Gastroesophageal sphincter (tissue), 4 donors: ENCODE measurements at regions not wholly inside any gene's neighbourhood (a gene's known extent, or its start where the extent isn't known, plus 50 kb on each side); places are given as distances from the start of the nearest gene placed in this dataset.
"Not testable (repeated sequence)": the region's sequence is repeated elsewhere in the genome, so short reads cannot be mapped to it uniquely, and the experiment has no call there.

Experiments
- ATAC-seq: fragments of 150-250 bp; one replicate; pipeline ENCODE4 v1.9.1; 2016; ENCODE audit warnings: mild to moderate bottlenecking, moderate library complexity
- H3K27ac ChIP-seq, 4 donors: fragments of 200-600 bp; sonication (generic) in 3 of 4; 1 replicate in 3 of 4; 2 replicates in 1 of 4; pipeline ENCODE4 v1.5.1; 2016 to 2019
- H3K27me3 ChIP-seq: fragments of 200-600 bp; sonication (generic); one replicate; pipeline ENCODE4 v1.5.1; 2019
- H3K36me3 ChIP-seq, 2 donors: fragments of 200-600 bp; sonication (generic); one replicate each; pipeline ENCODE4 v1.5.1; 2019; ENCODE audit warnings: control low read depth in 1 of 2
- H3K4me1 ChIP-seq, 3 donors: fragments of 200-600 bp; sonication (generic); 1 replicate in 2 of 3; 2 replicates in 1 of 3; pipeline ENCODE4 v1.5.1; 2016 to 2019; ENCODE audit warnings: control low read depth in 2 of 3
- H3K4me3 ChIP-seq, 2 donors: fragments of 200-600 bp; sonication (generic); one replicate each; pipeline ENCODE4 v1.5.1; 2019; ENCODE audit warnings: mild to moderate bottlenecking in 1 of 2, moderate library complexity in 1 of 2
- H3K9me3 ChIP-seq, 3 donors: fragments of 200-600 bp; sonication (generic); one replicate each; pipeline ENCODE4 v1.5.1; 2017 to 2019; ENCODE audit warnings: control low read depth in 2 of 3
- CTCF ChIP-seq, 4 experiments: fragments of 200-600 bp in 2 of 4; fragments of 450-650 bp in 2 of 4; sonication (generic) in 1 of 4; IDR thresholded peaks; one replicate each; pipeline ENCODE4 v1.5.1; 2017 to 2019; ENCODE audit warnings: antibody characterized with exemption in 4 of 4, mild to moderate bottlenecking in 2 of 4, moderate library complexity in 2 of 4
- EP300 ChIP-seq: sonication (generic); formaldehyde crosslinking; IDR thresholded peaks from one replicate; pipeline ENCODE4 v1.6.1; 2017; ENCODE audit warnings: antibody characterized with exemption, mild to moderate bottlenecking
- POLR2A ChIP-seq, 2 donors: fragments of 450-650 bp; IDR thresholded peaks; one replicate each; pipeline ENCODE4 v1.6.1; 2017; ENCODE audit warnings: antibody characterized with exemption in 2 of 2, mild to moderate bottlenecking in 2 of 2, moderate library complexity in 1 of 2
- POLR2AphosphoS5 ChIP-seq: sonication (generic); formaldehyde crosslinking; IDR thresholded peaks from one replicate; pipeline ENCODE4 v1.6.1; 2017; ENCODE audit warnings: antibody characterized with exemption
- WGBS, 2 donors: methylation state at CpG; one replicate each; pipeline ENCODE4 v1.1.5; 2018; ENCODE audit warnings: low coverage in 1 of 2; 5-methylcytosine and 5-hydroxymethylcytosine counted together

- H3K4me1 ChIP-seq, H3K4me3 ChIP-seq, H3K27ac ChIP-seq, H3K27me3 ChIP-seq, H3K36me3 ChIP-seq, ATAC-seq: not testable (repeated sequence)
- WGBS, 2 donors: 86% methylated on average over 1 of the region's 11 CpGs; no CpG with 5 or more reads in 1 of the 2 donors
- peaks cover 0 to 12% (median 0%) of the 10 kb centered on the region in 3 donors for H3K9me3 ChIP-seq
Observed at GRCh38 chr11:100409267-100409666, 277.8 kb upstream of the ARHGAP42 start.

GRCh38 chr11:100419518-100419917 is 267.6 kb upstream of the ARHGAP42 start:
- peaks cover 0 to 21% (median 0%) of the 10 kb centered on the region in 3 donors for H3K9me3 ChIP-seq
- WGBS, 2 donors: 72 to 91% methylated on average over 2 of the region's 2 CpGs
- no peak overlapping the region for H3K4me3 ChIP-seq
- no peaks in the 10 kb centered on the region for H3K27me3 ChIP-seq
- no peak for ATAC-seq
- TF ChIP-seq EP300 (no peak), POLR2AphosphoS5 (no peak), POLR2A (IDR thresholded peaks at IDR 0.05) (no peak)
- no peaks in the 10 kb centered on the region for H3K36me3 ChIP-seq
- no peak overlapping the region for H3K27ac ChIP-seq
- H3K4me1 ChIP-seq: no peaks in the 10 kb centered on the region

- no peak for ATAC-seq
- H3K36me3 ChIP-seq: no peaks in the 10 kb centered on the region
- H3K27me3 ChIP-seq: no peaks in the 10 kb centered on the region
- H3K27ac ChIP-seq: no peak overlapping the region
- H3K4me1 ChIP-seq: peaks cover 0 to 6% (median 0%) of the 10 kb centered on the region in 3 donors
- no peak for TF ChIP-seq EP300
- no peak for TF ChIP-seq POLR2A (IDR thresholded peaks at IDR 0.05)
- TF ChIP-seq POLR2AphosphoS5: no peak
- TF ChIP-seq CTCF (IDR thresholded peaks at IDR 0.05): no peak
- WGBS, 2 donors: 71 to 78% methylated on average over 3 to 10 of the region's 10 CpGs
- H3K9me3 ChIP-seq: peaks cover 0 to 5% (median 0%) of the 10 kb centered on the region in 3 donors
- H3K4me3 ChIP-seq: no peak overlapping the region
Observed at GRCh38 chr11:100434821-100435641, 252.1 kb upstream of the ARHGAP42 start.

GRCh38 chr11:100438376-100438775 is 248.7 kb upstream of the ARHGAP42 start:
- Histone ChIP-seq H3K4me3 (no peak overlapping the region), H3K36me3 (no peaks in the 10 kb centered on the region), H3K27ac (no peak overlapping the region), H3K27me3 (no peaks in the 10 kb centered on the region), H3K9me3 (peaks cover 0 to 5% (median 0%) of the 10 kb centered on the region in 3 donors), H3K4me1 (peaks cover 0 to 6% (median 0%) of the 10 kb centered on the region in 3 donors)
- no peak for ATAC-seq
- 28 to 29% methylated on average over 2 of the region's 2 CpGs for WGBS, 2 donors
- TF ChIP-seq CTCF (IDR thresholded peaks at IDR 0.05): no peak
- TF ChIP-seq POLR2AphosphoS5: no peak
- TF ChIP-seq EP300: no peak
- TF ChIP-seq POLR2A (IDR thresholded peaks at IDR 0.05): no peak

- no peak for TF ChIP-seq CTCF (IDR thresholded peaks at IDR 0.05)
- no peak for TF ChIP-seq POLR2A (IDR thresholded peaks at IDR 0.05)
- no peak for TF ChIP-seq EP300
- no peak for TF ChIP-seq POLR2AphosphoS5
- no peak for ATAC-seq
- WGBS, 2 donors: 80 to 100% methylated on average over 1 of the region's 1 CpG
Observed at GRCh38 chr11:100441086-100441485, 246.0 kb upstream of the ARHGAP42 start.

GRCh38 chr11:100442017-100442416 is 245.1 kb upstream of the ARHGAP42 start:
- peaks cover 0 to 13% (median 5%) of the 10 kb centered on the region in 3 donors for H3K4me1 ChIP-seq
- no peak overlapping the region for H3K27ac ChIP-seq
- TF ChIP-seq POLR2A (IDR thresholded peaks at IDR 0.05) (no peak), POLR2AphosphoS5 (no peak), EP300 (no peak), CTCF (IDR thresholded peaks at IDR 0.05) (no peak)
- ATAC-seq: no peak
- H3K27me3 ChIP-seq: no peaks in the 10 kb centered on the region
- H3K4me3 ChIP-seq: no peak overlapping the region
- no peaks in the 10 kb centered on the region for H3K36me3 ChIP-seq
- H3K9me3 ChIP-seq: no peaks in the 10 kb centered on the region
- WGBS, 2 donors: 82 to 95% methylated on average over 3 of the region's 3 CpGs

More at GRCh38 chr11:100441086-100441485, 246.0 kb upstream of the ARHGAP42 start:
- no peaks in the 10 kb centered on the region for H3K36me3 ChIP-seq
- H3K27ac ChIP-seq: no peak overlapping the region
- peaks cover 0 to 13% (median 5%) of the 10 kb centered on the region in 3 donors for H3K4me1 ChIP-seq
- no peaks in the 10 kb centered on the region for H3K27me3 ChIP-seq
- no peaks in the 10 kb centered on the region for H3K9me3 ChIP-seq
- no peak overlapping the region for H3K4me3 ChIP-seq
